ENCODE measurements at regions not wholly inside any gene's neighbourhood (a gene's known extent, or its start where the extent isn't known, plus 50 kb on each side); places are given as distances from the start of the nearest gene placed in this dataset.
"Not testable (repeated sequence)": the region's sequence is repeated elsewhere in the genome, so short reads cannot be mapped to it uniquely, and the experiment has no call there.

DNA sequence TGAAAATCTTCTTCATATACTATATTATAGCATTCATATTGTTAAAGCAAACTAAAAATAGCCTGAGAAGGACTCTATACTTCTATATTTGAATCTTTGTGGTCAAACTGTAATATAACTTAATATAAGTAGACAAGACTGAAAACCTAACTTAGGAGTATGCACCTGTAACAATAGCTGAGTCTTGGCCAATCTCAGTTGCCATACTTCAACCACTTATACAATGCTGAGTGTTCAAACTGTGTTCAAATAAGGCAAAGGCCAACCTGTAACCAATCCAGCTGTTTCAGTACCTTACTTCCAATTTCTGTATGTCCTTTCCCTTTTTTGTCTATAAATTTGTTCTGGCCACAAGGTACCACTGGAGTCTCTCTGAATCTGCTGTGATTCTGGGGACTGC is 1360.8 kb upstream of the CDH9 start:
- H3K27me3 Mint-ChIP-seq (ENCODE audit: insufficient read depth) = no peaks in the 10 kb centered on the region
- no peak for TF ChIP-seq CTCF (IDR thresholded peaks at IDR 0.05)

DNA sequence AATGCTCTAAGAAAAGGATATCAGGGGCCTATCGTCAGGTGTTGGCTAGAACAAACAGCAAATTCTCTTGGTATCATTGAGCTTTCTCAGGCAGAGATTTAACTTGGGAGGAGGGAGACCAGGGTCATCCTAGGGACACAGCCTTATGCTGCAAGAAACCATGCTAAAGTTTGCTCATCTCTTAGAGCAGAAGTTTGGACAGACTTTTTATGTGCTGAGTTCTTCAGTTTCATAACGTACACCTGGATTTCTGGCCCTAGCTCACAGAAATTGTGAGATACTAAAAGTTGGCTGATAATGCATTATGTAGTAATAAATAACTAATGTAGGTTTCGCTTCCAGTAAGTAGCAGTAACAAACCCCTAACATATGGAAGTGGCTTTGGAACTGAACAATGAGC is 1359.8 kb upstream of the CDH9 start:
- H3K4me3 Mint-ChIP-seq = no peak overlapping the region
- no peak for DNase-seq

More for the DNA sequence above, 1360.8 kb upstream of the CDH9 start:
- peaks cover 14% of the 10 kb centered on the region for H3K9me3 Mint-ChIP-seq
- no peak overlapping the region for H3K4me3 Mint-ChIP-seq
- no peaks in the 10 kb centered on the region for H3K4me1 Mint-ChIP-seq (ENCODE audit: low read depth)
- DNase-seq = no peak
- no peaks in the 10 kb centered on the region for H3K36me3 Mint-ChIP-seq (ENCODE audit: low read depth)
- H3K27ac Mint-ChIP-seq = no peak overlapping the region

GRCh38 chr5:28397502-28397941 is 1359.1 kb upstream of the CDH9 start:
- Mint-ChIP-seq H3K9me3 (peaks cover 14% of the 10 kb centered on the region), H3K4me1 (ENCODE audit: low read depth) (no peaks in the 10 kb centered on the region), H3K27me3 (ENCODE audit: insufficient read depth) (no peaks in the 10 kb centered on the region), H3K36me3 (ENCODE audit: low read depth) (no peaks in the 10 kb centered on the region), H3K4me3 (no peak overlapping the region), H3K27ac (no peak overlapping the region)
- TF ChIP-seq CTCF (IDR thresholded peaks at IDR 0.05) = no peak
- no peak for DNase-seq

More for the DNA sequence above, 1359.8 kb upstream of the CDH9 start:
- Mint-ChIP-seq H3K36me3 (ENCODE audit: low read depth) (no peaks in the 10 kb centered on the region), H3K4me1 (ENCODE audit: low read depth) (no peaks in the 10 kb centered on the region), H3K9me3 (peaks cover 14% of the 10 kb centered on the region), H3K27me3 (ENCODE audit: insufficient read depth) (no peaks in the 10 kb centered on the region), H3K27ac (no peak overlapping the region)
- TF ChIP-seq CTCF (IDR thresholded peaks at IDR 0.05) = no peak

DNA sequence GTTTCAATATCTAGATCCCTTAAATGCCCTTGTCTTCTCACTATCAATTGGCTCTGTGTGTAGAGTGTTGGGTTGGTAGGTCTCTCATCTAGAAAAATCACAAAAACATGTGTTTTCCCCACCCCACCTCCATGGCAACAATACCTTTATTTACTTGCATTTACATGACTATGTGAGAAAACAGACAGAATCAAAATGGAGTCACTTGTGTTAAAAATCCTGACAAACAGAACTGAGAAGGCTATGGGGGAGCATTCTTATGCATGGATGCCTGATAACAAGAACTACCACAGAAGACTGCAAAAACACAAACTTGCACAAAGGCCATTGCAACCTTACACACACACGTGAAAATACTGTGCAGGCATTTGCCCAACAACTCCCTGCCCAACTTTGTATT is 1352.9 kb upstream of the CDH9 start:
- H3K36me3 Mint-ChIP-seq (ENCODE audit: low read depth) = no peaks in the 10 kb centered on the region
- no peak overlapping the region for H3K4me3 Mint-ChIP-seq
- no peaks in the 10 kb centered on the region for H3K27me3 Mint-ChIP-seq (ENCODE audit: insufficient read depth)
- H3K4me1 Mint-ChIP-seq (ENCODE audit: low read depth) = no peaks in the 10 kb centered on the region
- TF ChIP-seq CTCF (IDR thresholded peaks at IDR 0.05) = no peak
- DNase-seq = no peak
- peaks cover 14% of the 10 kb centered on the region for H3K9me3 Mint-ChIP-seq
- no peak overlapping the region for H3K27ac Mint-ChIP-seq

DNA sequence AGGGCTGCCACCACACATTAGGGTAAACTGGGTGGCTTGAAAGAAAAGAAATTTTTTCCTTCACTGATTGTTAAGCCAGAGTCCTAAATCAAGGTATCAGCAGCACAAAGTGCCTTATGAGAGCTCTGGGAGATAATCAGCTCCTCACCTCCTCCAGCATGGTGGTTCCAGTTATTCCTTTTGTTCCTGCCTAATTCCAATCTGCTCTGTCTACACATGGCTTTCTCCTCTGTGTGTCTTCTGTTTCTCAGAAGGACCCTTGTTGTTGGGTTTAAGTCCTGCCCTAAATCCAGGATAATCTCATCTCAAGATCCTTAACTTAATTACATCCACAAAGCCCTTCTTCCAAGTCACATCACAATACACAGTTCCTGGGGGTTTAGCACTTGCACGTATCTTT is 1352.0 kb upstream of the CDH9 start:
- no peak for TF ChIP-seq CTCF (IDR thresholded peaks at IDR 0.05)
- H3K4me1 Mint-ChIP-seq (ENCODE audit: low read depth) = no peaks in the 10 kb centered on the region
- H3K9me3 Mint-ChIP-seq = peaks cover 14% of the 10 kb centered on the region
- no peaks in the 10 kb centered on the region for H3K27me3 Mint-ChIP-seq (ENCODE audit: insufficient read depth)
- H3K36me3 Mint-ChIP-seq (ENCODE audit: low read depth) = no peaks in the 10 kb centered on the region
- no peak overlapping the region for H3K4me3 Mint-ChIP-seq
- H3K27ac Mint-ChIP-seq = no peak overlapping the region
- DNase-seq = no peak

- not testable (repeated sequence) for H3K27ac Mint-ChIP-seq; H3K27me3 Mint-ChIP-seq (ENCODE audit: insufficient read depth); DNase-seq; H3K4me3 Mint-ChIP-seq; H3K36me3 Mint-ChIP-seq (ENCODE audit: low read depth); H3K4me1 Mint-ChIP-seq (ENCODE audit: low read depth)
- H3K9me3 Mint-ChIP-seq = peaks cover 14% of the 10 kb centered on the region
Measured at GRCh38 chr5:28389727-28390126, 1351.3 kb upstream of the CDH9 start.
